ENCODE measurements at regions not wholly inside any gene's neighbourhood (a gene's known extent, or its start where the extent isn't known, plus 50 kb on each side); places are given as distances from the start of the nearest gene placed in this dataset.

- H3K9me3 Mint-ChIP-seq = no peaks in the 10 kb centered on the region
- no peak overlapping the region for H3K4me3 Mint-ChIP-seq (ENCODE audit: low read depth)
- no peak for DNase-seq (ENCODE audit: low spot score)
- intact Hi-C loops (cut with micrococcal nuclease) = loop anchor here (1.0 to 10.0 kb wide), 3 partner anchors 36 to 491 kb away; no protein-coding TSS in a partner anchor
- no peaks in the 10 kb centered on the region for H3K36me3 Mint-ChIP-seq (ENCODE audit: low read depth)
- peaks cover 15% of the 10 kb centered on the region for H3K4me1 Mint-ChIP-seq (ENCODE audit: low read depth)
- H3K27ac Mint-ChIP-seq = no peak overlapping the region
- H3K27me3 Mint-ChIP-seq (ENCODE audit: low read depth) = peaks cover 2% of the 10 kb centered on the region
Observed at GRCh38 chr21:25385911-25386474, 221.3 kb downstream of the MRPL39 start.

GRCh38 chr21:25385341-25385740 lies 221.9 kb downstream of the MRPL39 start:
- H3K4me3 Mint-ChIP-seq (ENCODE audit: low read depth) = no peak overlapping the region
- peaks cover 15% of the 10 kb centered on the region for H3K4me1 Mint-ChIP-seq (ENCODE audit: low read depth)
- H3K9me3 Mint-ChIP-seq = no peaks in the 10 kb centered on the region
- no peak for DNase-seq (ENCODE audit: low spot score)
- intact Hi-C loops (cut with micrococcal nuclease) = loop anchor here (10.0 kb wide), 1 partner anchor 491 kb away; no protein-coding TSS in a partner anchor
- H3K27ac Mint-ChIP-seq = no peak overlapping the region
- H3K27me3 Mint-ChIP-seq (ENCODE audit: low read depth) = peaks cover 4% of the 10 kb centered on the region
- no peaks in the 10 kb centered on the region for H3K36me3 Mint-ChIP-seq (ENCODE audit: low read depth)

GRCh38 chr21:25384782-25385181 lies 222.5 kb downstream of the MRPL39 start:
- intact Hi-C loops (cut with micrococcal nuclease) = loop anchor here (10.0 kb wide), 1 partner anchor 490 kb away; no protein-coding TSS in a partner anchor
- H3K27me3 Mint-ChIP-seq (ENCODE audit: low read depth) = peaks cover 4% of the 10 kb centered on the region

GRCh38 chr21:25383545-25383944 lies 223.7 kb downstream of the MRPL39 start:
- Mint-ChIP-seq H3K4me1 (ENCODE audit: low read depth) (peaks cover 11% of the 10 kb centered on the region), H3K27me3 (ENCODE audit: low read depth) (peaks cover 4% of the 10 kb centered on the region), H3K4me3 (ENCODE audit: low read depth) (no peak overlapping the region), H3K36me3 (ENCODE audit: low read depth) (no peaks in the 10 kb centered on the region), H3K27ac (no peak overlapping the region), H3K9me3 (no peaks in the 10 kb centered on the region)
- intact Hi-C loops (cut with micrococcal nuclease) = loop anchor here (10.0 kb wide), 1 partner anchor 489 kb away; no protein-coding TSS in a partner anchor
- DNase-seq (ENCODE audit: low spot score) = no peak

More at GRCh38 chr21:25384782-25385181, 222.5 kb downstream of the MRPL39 start:
- Mint-ChIP-seq H3K9me3 (no peaks in the 10 kb centered on the region), H3K27ac (no peak overlapping the region), H3K36me3 (ENCODE audit: low read depth) (no peaks in the 10 kb centered on the region), H3K4me1 (ENCODE audit: low read depth) (peaks cover 15% of the 10 kb centered on the region), H3K4me3 (ENCODE audit: low read depth) (no peak overlapping the region)
- DNase-seq (ENCODE audit: low spot score) = no peak

- Mint-ChIP-seq H3K36me3 (ENCODE audit: low read depth) (no peaks in the 10 kb centered on the region), H3K27ac (no peak overlapping the region), H3K4me1 (ENCODE audit: low read depth) (peaks cover 9% of the 10 kb centered on the region), H3K27me3 (ENCODE audit: low read depth) (peaks cover 4% of the 10 kb centered on the region), H3K4me3 (ENCODE audit: low read depth) (no peak overlapping the region), H3K9me3 (no peaks in the 10 kb centered on the region)
- DNase-seq (ENCODE audit: low spot score) = no peak
- intact Hi-C loops (cut with micrococcal nuclease) = loop anchor here (10.0 kb wide), 1 partner anchor 487 kb away; no protein-coding TSS in a partner anchor
Observed at GRCh38 chr21:25381936-25382452, 225.3 kb downstream of the MRPL39 start.

GRCh38 chr21:25375675-25376074 lies 231.6 kb downstream of the MRPL39 start:
- no peaks in the 10 kb centered on the region for H3K36me3 Mint-ChIP-seq (ENCODE audit: low read depth)
- H3K9me3 Mint-ChIP-seq = no peaks in the 10 kb centered on the region
- no peak for DNase-seq (ENCODE audit: low spot score)
- peaks cover 8% of the 10 kb centered on the region for H3K4me1 Mint-ChIP-seq (ENCODE audit: low read depth)
- H3K4me3 Mint-ChIP-seq (ENCODE audit: low read depth) = no peak overlapping the region
- H3K27me3 Mint-ChIP-seq (ENCODE audit: low read depth) = peaks cover 13% of the 10 kb centered on the region
- intact Hi-C loops (cut with micrococcal nuclease) = no loop called here
- no peak overlapping the region for H3K27ac Mint-ChIP-seq

GRCh38 chr21:25373126-25374082 lies 233.9 kb downstream of the MRPL39 start:
- no peak for DNase-seq (ENCODE audit: low spot score)
- H3K27ac Mint-ChIP-seq = no peak overlapping the region

GRCh38 chr21:25371841-25372425 lies 235.3 kb downstream of the MRPL39 start:
- Mint-ChIP-seq H3K27ac (no peak overlapping the region), H3K4me3 (ENCODE audit: low read depth) (no peak overlapping the region), H3K4me1 (ENCODE audit: low read depth) (peaks cover 7% of the 10 kb centered on the region), H3K36me3 (ENCODE audit: low read depth) (no peaks in the 10 kb centered on the region), H3K9me3 (no peaks in the 10 kb centered on the region), H3K27me3 (ENCODE audit: low read depth) (peaks cover 14% of the 10 kb centered on the region)
- DNase-seq (ENCODE audit: low spot score) = no peak
- intact Hi-C loops (cut with micrococcal nuclease) = no loop called here

More at GRCh38 chr21:25373126-25374082, 233.9 kb downstream of the MRPL39 start:
- Mint-ChIP-seq H3K4me3 (ENCODE audit: low read depth) (no peak overlapping the region), H3K9me3 (no peaks in the 10 kb centered on the region), H3K36me3 (ENCODE audit: low read depth) (no peaks in the 10 kb centered on the region), H3K27me3 (ENCODE audit: low read depth) (peaks cover 14% of the 10 kb centered on the region), H3K4me1 (ENCODE audit: low read depth) (peaks cover 11% of the 10 kb centered on the region)
- intact Hi-C loops (cut with micrococcal nuclease) = no loop called here

- Mint-ChIP-seq H3K9me3 (no peaks in the 10 kb centered on the region), H3K4me3 (ENCODE audit: low read depth) (no peak overlapping the region), H3K4me1 (ENCODE audit: low read depth) (peaks cover 7% of the 10 kb centered on the region), H3K27ac (no peak overlapping the region), H3K27me3 (ENCODE audit: low read depth) (peaks cover 7% of the 10 kb centered on the region), H3K36me3 (ENCODE audit: low read depth) (no peaks in the 10 kb centered on the region)
- intact Hi-C loops (cut with micrococcal nuclease) = no loop called here
- DNase-seq (ENCODE audit: low spot score) = no peak
Observed at GRCh38 chr21:25370311-25370744, 237.0 kb downstream of the MRPL39 start.

GRCh38 chr21:25369524-25370300 lies 237.6 kb downstream of the MRPL39 start:
- H3K36me3 Mint-ChIP-seq (ENCODE audit: low read depth) = no peaks in the 10 kb centered on the region
- intact Hi-C loops (cut with micrococcal nuclease) = no loop called here

GRCh38 chr21:25368531-25368930 lies 238.8 kb downstream of the MRPL39 start:
- Mint-ChIP-seq H3K36me3 (ENCODE audit: low read depth) (no peaks in the 10 kb centered on the region), H3K27me3 (ENCODE audit: low read depth) (peaks cover 3% of the 10 kb centered on the region), H3K4me3 (ENCODE audit: low read depth) (no peak overlapping the region), H3K4me1 (ENCODE audit: low read depth) (peaks cover 3% of the 10 kb centered on the region), H3K9me3 (no peaks in the 10 kb centered on the region), H3K27ac (no peak overlapping the region)
- intact Hi-C loops (cut with micrococcal nuclease) = no loop called here
- DNase-seq (ENCODE audit: low spot score) = no peak

More at GRCh38 chr21:25369524-25370300, 237.6 kb downstream of the MRPL39 start:
- peaks cover 7% of the 10 kb centered on the region for H3K4me1 Mint-ChIP-seq (ENCODE audit: low read depth)
- no peak overlapping the region for H3K4me3 Mint-ChIP-seq (ENCODE audit: low read depth)
- H3K27ac Mint-ChIP-seq = no peak overlapping the region
- peaks cover 4% of the 10 kb centered on the region for H3K27me3 Mint-ChIP-seq (ENCODE audit: low read depth)
- no peak for DNase-seq (ENCODE audit: low spot score)
- H3K9me3 Mint-ChIP-seq = no peaks in the 10 kb centered on the region

- intact Hi-C loops (cut with micrococcal nuclease) = no loop called here
- no peak overlapping the region for H3K4me3 Mint-ChIP-seq (ENCODE audit: low read depth)
- no peak overlapping the region for H3K27ac Mint-ChIP-seq
- H3K36me3 Mint-ChIP-seq (ENCODE audit: low read depth) = no peaks in the 10 kb centered on the region
- H3K27me3 Mint-ChIP-seq (ENCODE audit: low read depth) = peaks cover 3% of the 10 kb centered on the region
- DNase-seq (ENCODE audit: low spot score) = no peak
- no peaks in the 10 kb centered on the region for H3K9me3 Mint-ChIP-seq
- H3K4me1 Mint-ChIP-seq (ENCODE audit: low read depth) = peaks cover 6% of the 10 kb centered on the region
Observed at GRCh38 chr21:25366116-25366515, 241.2 kb downstream of the MRPL39 start.
